ENCODE measurements at regions not wholly inside any gene's neighbourhood (a gene's known extent, or its start where the extent isn't known, plus 50 kb on each side); places are given as distances from the start of the nearest gene placed in this dataset.

- POLR2A ChIA-PET, result interaction anchor here (1.4 kb wide), 1 partner anchor 434 kb away, joined by 3 read pairs; the partner anchor contains the start of gene OSR1
- no peak overlapping the region for H3K4me3 ChIP-seq (ENCODE audit: low read depth, low read length)
- no peak overlapping the region for H3K27ac ChIP-seq (ENCODE audit: extremely low read depth, low read depth, low read length)
- no peaks in the 10 kb centered on the region for H3K4me1 ChIP-seq (ENCODE audit: control insufficient read depth, insufficient read depth, low read length)
- no peaks in the 10 kb centered on the region for H3K36me3 ChIP-seq (ENCODE audit: control insufficient read depth in 2 of 2, insufficient read depth in 1 of 2, low read length in 2 of 2)
- H3K9me3 ChIP-seq (ENCODE audit: control insufficient read depth, insufficient read depth, low read depth, low read length), result no peaks in the 10 kb centered on the region
- TF ChIP-seq ZNF433 (tag by site-specific recombination; IDR thresholded peaks at IDR 0.05; ENCODE audit: low read depth) (no peak), ZNF138 (tag by site-specific recombination; IDR thresholded peaks at IDR 0.05; ENCODE audit: borderline replicate concordance) (no peak), ZNF624 (tag by site-specific recombination; IDR thresholded peaks at IDR 0.05) (no peak), ZBTB21 (tag by site-specific recombination; IDR thresholded peaks at IDR 0.05) (no peak), ZNF423 (tag by site-specific recombination; IDR thresholded peaks at IDR 0.05) (no peak), REST (tag by site-specific recombination; IDR thresholded peaks at IDR 0.05) (no peak), ZNF639 (tag by site-specific recombination; IDR thresholded peaks at IDR 0.05) (no peak), ZNF791 (tag by site-specific recombination; IDR thresholded peaks at IDR 0.05) (no peak), ZNF335 (tag by site-specific recombination; conservative IDR thresholded peaks at IDR 0.05) (no peak), ZNF580 (tag by site-specific recombination; IDR thresholded peaks at IDR 0.05) (no peak), ZNF169 (tag by site-specific recombination; IDR thresholded peaks at IDR 0.05) (no peak), GFI1B (tag by site-specific recombination; IDR thresholded peaks at IDR 0.05) (no peak), ZNF654 (tag by site-specific recombination; IDR thresholded peaks at IDR 0.05; ENCODE audit: low read depth) (no peak), ZNF214 (tag by site-specific recombination; IDR thresholded peaks at IDR 0.05; ENCODE audit: borderline replicate concordance) (no peak), ZNF16 (tag by site-specific recombination; IDR thresholded peaks at IDR 0.05; ENCODE audit: low read depth) (no peak), EGR2 (tag by site-specific recombination; IDR thresholded peaks at IDR 0.05; ENCODE audit: low read depth) (no peak), ZBTB8A (tag by site-specific recombination; IDR thresholded peaks at IDR 0.05) (no peak), ZNF184 (tag by site-specific recombination; IDR thresholded peaks at IDR 0.05) (no peak)
- CTCF ChIA-PET, result interaction anchor here (0.6 kb wide), 1 partner anchor 822 kb away, joined by 3 read pairs; no protein-coding TSS in a partner anchor
These were observed 335.5 kb upstream of the NT5C1B start for GRCh38 chr2:18924886-18925285.

GRCh38 chr2:18924386-18924785, 335.0 kb upstream of the NT5C1B start:
- Histone ChIP-seq H3K9me3 (ENCODE audit: control insufficient read depth, insufficient read depth, low read depth, low read length) (no peaks in the 10 kb centered on the region), H3K4me3 (ENCODE audit: low read depth, low read length) (no peak overlapping the region), H3K27ac (ENCODE audit: extremely low read depth, low read depth, low read length) (no peak overlapping the region), H3K36me3 (ENCODE audit: control insufficient read depth in 2 of 2, insufficient read depth in 1 of 2, low read length in 2 of 2) (no peaks in the 10 kb centered on the region), H3K4me1 (ENCODE audit: control insufficient read depth, insufficient read depth, low read length) (no peaks in the 10 kb centered on the region)
- ChIA-PET POLR2A (no interaction called here), CTCF (no interaction called here)
- TF ChIP-seq GLI4 (tag by site-specific recombination; IDR thresholded peaks at IDR 0.05), result no peak
- TF ChIP-seq GFI1B (tag by site-specific recombination; IDR thresholded peaks at IDR 0.05), result no peak
- no peak for TF ChIP-seq ZNF341 (tag by site-specific recombination; IDR thresholded peaks at IDR 0.05; ENCODE audit: low read depth)
- TF ChIP-seq ZBTB48 (tag by site-specific recombination; IDR thresholded peaks at IDR 0.05), result no peak
- no peak for TF ChIP-seq TRIM28 (IDR thresholded peaks at IDR 0.05; ENCODE audit: borderline replicate concordance, low read length)

Data from HEK293 (cell line).